GM18868 (cell line): ENCODE measurements at regions not wholly inside any gene's neighbourhood (a gene's known extent, or its start where the extent isn't known, plus 50 kb on each side); places are given as distances from the start of the nearest gene placed in this dataset.
A peak's percentile ranks its signal among the peaks of the same experiment; 100 is the strongest.

Experiments
- ATAC-seq: cut with Tn5 transposase; IDR thresholded peaks from one replicate; pipeline ENCODE4 v1.9.1; 2021; ENCODE audit warnings: mild to moderate bottlenecking, moderate library complexity; ENCODE audit not compliant: unreplicated experiment

DNA sequence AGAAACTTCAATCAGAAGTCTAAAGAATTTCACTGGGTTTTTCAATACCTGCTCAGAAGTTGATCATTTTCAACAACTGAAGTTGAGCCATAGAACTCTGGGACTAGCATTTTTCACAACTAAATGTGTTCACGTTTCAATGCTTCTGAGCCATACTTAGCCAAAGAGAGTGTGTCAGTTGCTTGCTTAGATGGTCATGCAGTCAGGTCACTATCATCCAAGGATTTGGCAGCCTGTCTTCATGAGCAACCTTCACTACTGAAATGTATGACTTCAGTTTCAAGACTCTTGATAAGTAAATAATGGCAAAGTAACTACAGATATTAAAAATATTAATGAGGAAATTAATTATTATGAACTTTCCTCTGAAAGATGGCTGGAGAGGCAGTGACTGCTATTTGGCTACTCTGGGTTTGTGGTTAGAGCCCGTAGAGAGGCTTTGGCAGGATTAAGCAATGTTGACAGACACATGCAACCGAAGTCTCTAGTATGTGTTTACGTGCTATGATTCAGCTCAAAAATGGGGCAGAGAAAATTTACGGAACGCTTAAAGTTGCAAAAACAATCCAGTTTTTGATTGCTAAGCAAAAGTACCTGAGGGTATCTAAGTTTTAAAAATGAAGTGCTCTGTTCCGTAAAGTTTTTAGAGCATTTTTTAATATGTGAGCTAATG is 133.8 kb downstream of the GMNC start:
- no peak for ATAC-seq

GRCh38 chr3:190722181-190722905 is 140.2 kb downstream of the GMNC start:
- ATAC-seq = no peak

DNA sequence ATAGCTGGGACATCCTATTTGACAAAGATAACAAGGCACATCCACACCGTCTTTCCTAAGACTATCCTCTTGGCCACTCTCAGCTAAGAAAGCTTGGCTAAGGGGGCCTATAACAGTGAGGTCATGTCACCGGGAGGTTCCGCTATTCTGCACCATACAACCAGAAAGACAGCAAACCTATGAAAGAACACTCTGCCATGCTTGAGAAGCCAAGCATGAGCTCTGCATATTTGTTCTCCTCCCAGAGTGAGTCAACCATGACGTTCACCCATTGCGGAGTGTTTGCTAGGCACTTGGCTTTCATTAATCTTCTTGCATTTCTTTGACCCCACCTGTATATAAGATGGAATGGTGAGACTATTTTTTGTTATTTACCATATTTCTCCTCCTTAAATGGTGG is 141.2 kb downstream of the GMNC start:
- ATAC-seq = peak; percentile 95

DNA sequence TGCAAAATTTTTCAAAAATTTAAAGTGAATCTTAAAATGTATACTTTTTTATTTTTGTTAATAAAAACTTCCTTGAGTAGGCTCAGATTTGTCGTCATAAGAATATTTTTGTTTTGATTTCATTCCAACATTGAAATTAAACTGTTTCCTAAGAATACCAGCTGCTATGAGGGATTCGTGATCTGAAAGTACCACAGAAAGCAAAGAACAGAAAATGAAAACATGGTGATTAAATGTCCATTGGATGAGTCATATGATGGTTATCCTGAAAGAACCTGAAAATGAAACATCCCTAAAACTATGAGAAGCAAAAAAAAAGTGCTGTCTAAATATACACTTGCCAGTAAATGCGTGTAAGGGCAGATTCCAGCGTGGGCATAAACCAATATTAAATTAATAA is 143.8 kb downstream of the GMNC start:
- no peak for ATAC-seq

GRCh38 chr3:190718097-190718496 is 144.4 kb downstream of the GMNC start:
- ATAC-seq = no peak

- ATAC-seq = no peak
Observed at GRCh38 chr3:190716961-190717360, 145.5 kb downstream of the GMNC start.

DNA sequence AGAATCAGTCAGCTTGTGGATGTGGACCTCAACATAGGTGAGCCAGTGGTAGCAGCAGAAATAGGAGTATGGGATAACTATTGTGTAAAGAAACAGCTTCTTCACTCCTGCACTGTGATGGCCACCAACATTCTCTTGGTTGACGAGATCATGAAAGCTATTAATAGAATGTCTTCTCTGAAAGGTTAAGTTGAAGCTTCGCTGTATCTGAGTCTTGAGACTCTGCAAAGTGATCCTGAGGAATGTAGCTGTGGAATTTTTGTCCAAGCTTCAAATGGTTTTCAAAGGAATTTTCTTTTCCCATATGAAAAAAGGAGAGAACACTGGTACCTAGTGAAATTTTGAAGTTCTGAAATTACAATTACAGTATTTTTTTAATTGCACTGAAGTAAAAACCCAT is 146.3 kb downstream of the GMNC start:
- ATAC-seq = no peak

GRCh38 chr3:190710723-190711122 is 151.8 kb downstream of the GMNC start:
- ATAC-seq = no peak

GRCh38 chr3:190709351-190709773 is 153.1 kb downstream of the GMNC start:
- ATAC-seq = no peak
